GM12892 (cell line): ENCODE measurements at regions not wholly inside any gene's neighbourhood (a gene's known extent, or its start where the extent isn't known, plus 50 kb on each side); places are given as distances from the start of the nearest gene placed in this dataset.

Experiments
- POLR2A ChIP-seq: IDR thresholded peaks from 2 replicates; pipeline ENCODE4 v1.6.1; 2011; ENCODE audit warnings: low read depth, low read length, control low read depth
- POLR2AphosphoS5 ChIP-seq: IDR thresholded peaks from 2 replicates; pipeline ENCODE4 v1.6.1; 2011; ENCODE audit warnings: low read depth, low read length, control low read depth
- TAF1 ChIP-seq: IDR thresholded peaks from 2 replicates; pipeline ENCODE4 v1.6.1; 2011; ENCODE audit warnings: low read depth, mild to moderate bottlenecking, control low read depth, low read length, borderline replicate concordance

DNA sequence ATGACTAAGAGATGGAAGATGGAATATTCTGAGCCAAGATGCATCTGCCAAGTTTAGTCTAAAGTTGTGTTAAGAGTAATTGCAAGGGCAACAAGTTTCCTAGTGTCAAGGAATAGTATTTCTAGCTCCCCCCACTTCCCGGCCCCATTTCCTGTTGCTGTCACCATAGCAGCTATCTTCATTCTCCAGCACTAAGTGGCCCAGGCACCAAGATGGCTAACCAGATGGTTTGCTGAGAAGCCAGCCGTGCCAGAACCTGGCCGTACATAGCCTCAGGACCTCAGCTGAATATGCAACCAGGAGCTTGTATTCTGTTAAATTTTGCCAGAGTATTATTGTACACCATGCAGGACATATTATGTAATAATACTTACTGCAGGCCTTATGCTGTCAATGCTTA, 108.8 kb upstream of the UMPS start:
- TF ChIP-seq POLR2A (no peak), POLR2AphosphoS5 (no peak), TAF1 (no peak)
